ENCODE measurements at regions not wholly inside any gene's neighbourhood (a gene's known extent, or its start where the extent isn't known, plus 50 kb on each side); places are given as distances from the start of the nearest gene placed in this dataset.

GRCh38 chr18:39752351-39752750 is 2186.8 kb upstream of the CELF4 start:
- TF ChIP-seq POLR2AphosphoS5 (IDR thresholded peaks at IDR 0.05; ENCODE audit: low read depth, low read length) (no peak), SIN3A (IDR thresholded peaks at IDR 0.05; ENCODE audit: borderline replicate concordance, insufficient read depth, low read length) (no peak), TAF1 (IDR thresholded peaks at IDR 0.05; ENCODE audit: borderline replicate concordance, insufficient read depth, low read length) (no peak)

All from PFSK-1 (cell line).